ENCODE measurements at regions not wholly inside any gene's neighbourhood (a gene's known extent, or its start where the extent isn't known, plus 50 kb on each side); places are given as distances from the start of the nearest gene placed in this dataset.

DNA sequence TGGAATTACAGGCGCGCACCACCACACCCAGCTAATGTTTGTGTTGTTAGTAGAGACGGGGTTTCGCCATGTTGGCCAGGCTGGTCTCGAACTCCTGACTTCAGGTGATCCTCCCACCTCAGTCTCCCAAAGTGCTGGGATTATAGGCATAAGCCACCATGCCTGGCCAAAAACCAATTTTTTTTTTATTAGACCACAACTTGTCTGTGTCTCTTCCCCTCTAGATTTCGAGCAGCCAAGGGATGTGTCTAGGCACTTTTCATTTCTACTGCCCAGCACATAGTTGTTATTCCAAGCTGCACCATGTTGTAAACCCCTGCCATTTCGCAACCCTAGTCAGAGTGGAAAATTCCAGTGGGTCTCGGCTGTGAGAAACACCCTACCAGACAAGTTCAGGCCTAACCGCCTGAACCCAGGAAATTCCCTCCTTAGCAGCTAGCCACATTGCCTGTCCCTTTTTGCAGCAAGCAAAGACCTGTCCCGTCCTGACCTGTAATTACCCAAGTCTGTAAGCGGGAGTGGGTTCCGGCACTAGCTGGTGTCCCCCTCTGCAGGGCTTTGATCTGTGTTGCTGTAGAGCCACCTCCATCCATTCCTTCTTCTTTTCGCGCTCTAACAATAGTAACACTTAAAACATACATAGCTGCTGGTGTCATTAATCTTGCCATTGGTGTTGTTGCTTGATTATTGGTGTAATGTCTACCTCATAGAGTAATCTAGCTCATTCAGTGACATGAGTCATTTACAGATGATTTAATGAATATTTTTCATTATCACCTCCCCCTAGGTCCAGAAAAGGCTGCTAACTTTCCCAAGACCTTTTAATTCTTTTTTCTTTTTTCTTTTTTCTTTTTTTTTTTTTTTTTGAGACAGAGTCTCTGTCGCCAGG is 77.3 kb upstream of the ATF7IP2 start:
- Histone ChIP-seq H3K4me3 (ENCODE audit: severe bottlenecking) (no peak overlapping the region), H3K27me3 (ENCODE audit: insufficient read depth, poor library complexity, severe bottlenecking) (no peaks in the 10 kb centered on the region), H3K27ac (ENCODE audit: poor library complexity, severe bottlenecking) (peak overlapping the region; percentile 51), H3K4me1 (ENCODE audit: insufficient read depth, poor library complexity, severe bottlenecking) (peaks cover 12% of the 10 kb centered on the region), H3K36me3 (ENCODE audit: low read depth) (no peaks in the 10 kb centered on the region), H3K9me3 (ENCODE audit: severe bottlenecking) (no peaks in the 10 kb centered on the region)
- TF ChIP-seq, protein P1, sequence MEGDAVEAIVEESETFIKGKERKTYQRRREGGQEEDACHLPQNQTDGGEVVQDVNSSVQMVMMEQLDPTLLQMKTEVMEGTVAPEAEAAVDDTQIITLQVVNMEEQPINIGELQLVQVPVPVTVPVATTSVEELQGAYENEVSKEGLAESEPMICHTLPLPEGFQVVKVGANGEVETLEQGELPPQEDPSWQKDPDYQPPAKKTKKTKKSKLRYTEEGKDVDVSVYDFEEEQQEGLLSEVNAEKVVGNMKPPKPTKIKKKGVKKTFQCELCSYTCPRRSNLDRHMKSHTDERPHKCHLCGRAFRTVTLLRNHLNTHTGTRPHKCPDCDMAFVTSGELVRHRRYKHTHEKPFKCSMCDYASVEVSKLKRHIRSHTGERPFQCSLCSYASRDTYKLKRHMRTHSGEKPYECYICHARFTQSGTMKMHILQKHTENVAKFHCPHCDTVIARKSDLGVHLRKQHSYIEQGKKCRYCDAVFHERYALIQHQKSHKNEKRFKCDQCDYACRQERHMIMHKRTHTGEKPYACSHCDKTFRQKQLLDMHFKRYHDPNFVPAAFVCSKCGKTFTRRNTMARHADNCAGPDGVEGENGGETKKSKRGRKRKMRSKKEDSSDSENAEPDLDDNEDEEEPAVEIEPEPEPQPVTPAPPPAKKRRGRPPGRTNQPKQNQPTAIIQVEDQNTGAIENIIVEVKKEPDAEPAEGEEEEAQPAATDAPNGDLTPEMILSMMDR (IDR thresholded peaks at IDR 0.05; ENCODE audit: poor library complexity, severe bottlenecking): no peak
- DNase-seq (ENCODE audit: low spot score) (peak; percentile 64), ATAC-seq (ENCODE audit: low read depth) (peak; percentile 88)

DNA sequence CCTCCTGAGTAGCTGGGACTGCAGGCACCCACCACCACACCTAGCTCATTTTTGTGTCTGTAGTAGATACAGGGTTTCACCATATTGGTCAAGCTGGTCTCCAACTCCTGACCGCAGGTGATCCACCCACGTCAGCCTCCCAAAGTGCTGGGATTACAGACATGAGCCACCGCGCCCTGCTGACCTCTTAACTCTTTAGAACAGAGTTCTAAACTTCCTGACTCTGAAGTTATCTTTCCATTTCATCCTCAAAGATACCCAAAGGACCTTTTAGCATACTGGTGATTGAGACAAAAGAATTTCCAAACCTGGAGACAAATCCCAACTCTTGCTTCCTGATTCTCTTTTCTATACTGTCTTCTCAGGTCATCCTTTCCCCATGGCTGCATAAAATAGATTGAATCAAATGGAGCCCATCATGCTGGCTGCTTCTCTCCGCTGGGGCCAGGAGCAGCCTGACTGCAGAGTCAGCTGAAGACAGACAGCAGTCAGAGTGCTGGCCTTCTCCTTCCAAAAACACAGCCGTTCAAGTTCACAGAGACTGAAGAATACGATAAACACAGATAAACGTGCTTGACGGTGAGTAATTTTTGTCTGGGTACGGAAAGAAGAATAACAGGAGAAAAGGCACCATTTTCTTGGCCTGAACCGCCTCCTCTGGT is 76.5 kb upstream of the ATF7IP2 start:
- Histone ChIP-seq H3K4me1 (ENCODE audit: insufficient read depth, poor library complexity, severe bottlenecking) (peaks cover 12% of the 10 kb centered on the region), H3K27ac (ENCODE audit: poor library complexity, severe bottlenecking) (peak overlapping the region; percentile 51), H3K4me3 (ENCODE audit: severe bottlenecking) (no peak overlapping the region), H3K36me3 (ENCODE audit: low read depth) (no peaks in the 10 kb centered on the region), H3K9me3 (ENCODE audit: severe bottlenecking) (no peaks in the 10 kb centered on the region), H3K27me3 (ENCODE audit: insufficient read depth, poor library complexity, severe bottlenecking) (no peaks in the 10 kb centered on the region)
- no peak for ATAC-seq (ENCODE audit: low read depth)
- TF ChIP-seq, protein P1 (IDR thresholded peaks at IDR 0.05; ENCODE audit: poor library complexity, severe bottlenecking): no peak
- DNase-seq (ENCODE audit: low spot score): no peak

DNA sequence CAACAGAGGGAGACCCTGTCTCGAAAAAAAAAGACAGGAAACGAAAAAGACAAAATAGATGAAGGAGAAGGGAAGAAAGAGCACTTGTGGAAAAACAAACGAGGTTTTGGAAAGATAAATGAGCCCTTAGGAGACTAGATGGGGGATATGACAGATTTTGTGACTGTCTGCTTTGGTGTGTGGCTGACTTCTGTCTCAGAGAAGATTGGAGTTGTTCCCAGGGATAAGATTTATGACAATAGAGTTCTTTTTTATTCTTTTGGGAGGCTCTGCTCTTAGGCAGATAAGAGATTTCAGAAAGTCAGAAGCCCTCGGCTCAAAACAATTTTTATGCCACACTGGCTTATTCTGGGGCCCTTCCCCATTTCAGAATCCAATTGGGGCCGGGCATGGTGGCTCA is 73.9 kb upstream of the ATF7IP2 start:
- TF ChIP-seq, protein P1 (IDR thresholded peaks at IDR 0.05; ENCODE audit: poor library complexity, severe bottlenecking): no peak
- no peak for DNase-seq (ENCODE audit: low spot score)
- Histone ChIP-seq H3K27ac (ENCODE audit: poor library complexity, severe bottlenecking) (no peak overlapping the region), H3K4me1 (ENCODE audit: insufficient read depth, poor library complexity, severe bottlenecking) (peaks cover 12% of the 10 kb centered on the region), H3K36me3 (ENCODE audit: low read depth) (no peaks in the 10 kb centered on the region), H3K9me3 (ENCODE audit: severe bottlenecking) (no peaks in the 10 kb centered on the region), H3K4me3 (ENCODE audit: severe bottlenecking) (no peak overlapping the region), H3K27me3 (ENCODE audit: insufficient read depth, poor library complexity, severe bottlenecking) (no peaks in the 10 kb centered on the region)
- no peak for ATAC-seq (ENCODE audit: low read depth)

DNA sequence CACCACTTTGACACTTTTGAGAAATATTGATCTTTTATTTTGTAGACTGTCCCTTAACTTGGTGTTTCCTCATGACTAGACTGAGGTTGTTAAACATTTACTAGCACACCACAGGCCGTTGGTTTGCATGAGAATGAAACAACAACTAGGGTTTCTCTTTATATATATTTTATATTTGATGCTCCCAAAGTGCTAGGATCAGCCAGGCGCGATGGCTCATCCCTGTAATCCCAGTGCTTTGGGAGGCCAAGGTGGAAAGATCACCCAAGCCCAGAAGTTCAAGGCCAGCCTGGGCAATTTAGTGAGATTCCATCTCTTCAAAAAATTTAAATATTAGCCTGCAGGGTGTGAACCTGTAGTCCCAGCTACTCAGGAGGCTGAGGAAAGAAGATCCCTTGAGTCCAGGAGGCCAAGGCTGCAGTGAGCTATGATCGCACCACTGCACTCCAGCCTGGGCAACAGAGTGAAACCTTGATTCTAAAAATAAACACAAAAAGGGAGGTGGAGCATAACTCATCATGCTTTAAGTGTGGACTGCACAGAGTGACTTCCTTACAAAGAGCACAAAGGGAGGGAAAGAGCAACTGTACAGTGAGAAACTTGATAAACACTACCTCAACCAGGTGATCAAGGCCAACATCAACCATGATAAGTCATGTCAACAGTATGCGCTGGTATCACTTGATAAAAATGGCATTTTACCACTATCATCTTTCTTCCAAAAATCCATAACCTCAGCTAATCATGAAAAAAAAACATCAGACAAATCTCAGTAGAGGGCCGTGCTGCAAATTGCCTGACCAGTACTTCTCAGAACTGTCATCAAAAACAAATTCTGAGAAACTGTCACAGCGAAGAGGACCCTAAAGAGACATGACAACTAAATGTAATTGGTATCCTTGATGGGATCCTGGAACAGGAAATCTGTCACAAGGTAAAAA is 72.8 kb upstream of the ATF7IP2 start:
- Histone ChIP-seq H3K4me3 (ENCODE audit: severe bottlenecking) (no peak overlapping the region), H3K4me1 (ENCODE audit: insufficient read depth, poor library complexity, severe bottlenecking) (peaks cover 12% of the 10 kb centered on the region), H3K9me3 (ENCODE audit: severe bottlenecking) (no peaks in the 10 kb centered on the region), H3K36me3 (ENCODE audit: low read depth) (no peaks in the 10 kb centered on the region), H3K27me3 (ENCODE audit: insufficient read depth, poor library complexity, severe bottlenecking) (no peaks in the 10 kb centered on the region), H3K27ac (ENCODE audit: poor library complexity, severe bottlenecking) (no peak overlapping the region)
- ATAC-seq (ENCODE audit: low read depth): no peak
- TF ChIP-seq, protein P1 (IDR thresholded peaks at IDR 0.05; ENCODE audit: poor library complexity, severe bottlenecking): no peak
- no peak for DNase-seq (ENCODE audit: low spot score)

Data from RWPE2 (cell line).